B cell (primary cell): ENCODE measurements at regions not wholly inside any gene's neighbourhood (a gene's known extent, or its start where the extent isn't known, plus 50 kb on each side); places are given as distances from the start of the nearest gene placed in this dataset.

ENCODE experiments used
- ATAC-seq: fragments of 200-7000 bp; cut with Tn5 transposase; one replicate; pipeline ENCODE4 v1.10.0; 2021; ENCODE audit warnings: low read depth, mild to moderate bottlenecking, moderate number of reproducible peaks, moderate library complexity
- CTCF ChIA-PET: fragments of 350-600 bp; sonication (Branson Sonifier 250); formaldehyde crosslinking; loops from one replicate; lab custom pipeline; 2021; ENCODE audit warnings: antibody characterized with exemption, inconsistent platforms; lab: Charles Lee
- POLR2A ChIA-PET: fragments of 350-600 bp; sonication (Branson Sonifier 250); formaldehyde crosslinking; loops from one replicate; lab custom pipeline; 2021; ENCODE audit warnings: antibody characterized with exemption; lab: Charles Lee
- DNase-seq: peaks from one replicate; pipeline ENCODE4 v3.0.0; 2013
- H2AFZ ChIP-seq: 2 replicates; pipeline ENCODE4 v1.6.1; 2012; ENCODE audit warnings: mild to moderate bottlenecking, low read depth, low read length; ENCODE audit not compliant: insufficient read depth, poor library complexity, severe bottlenecking
- H3K27ac ChIP-seq, 2 donors: 1 replicate in 1 of 2; 2 replicates in 1 of 2; pipeline ENCODE4 v1.5.1; 2012 to 2013; ENCODE audit warnings: low read length in 2 of 2, mild to moderate bottlenecking in 2 of 2, moderate library complexity in 1 of 2
- H3K27me3 ChIP-seq, 4 experiments: fragments of 200-600 bp in 1 of 4; sonication (generic) in 1 of 4; replicated peaks in 1 of 4; 1 replicate in 2 of 4; 2 replicates in 2 of 4; pipeline versions ENCODE4 v1.6.1 to v1.7.0; 2013 to 2016; ENCODE audit warnings: low read length in 3 of 4, mild to moderate bottlenecking in 2 of 4, mixed read lengths in 1 of 4, moderate library complexity in 1 of 4; ENCODE audit not compliant: insufficient read depth in 4 of 4, control insufficient read depth in 3 of 4; ENCODE audit errors: control extremely low read depth in 1 of 4
- H3K36me3 ChIP-seq, 2 experiments: replicated peaks in 1 of 2; 1 replicate in 1 of 2; 2 replicates in 1 of 2; pipeline versions ENCODE4 v1.6.1 to v1.7.1; 2013; ENCODE audit warnings: low read length in 1 of 2; ENCODE audit not compliant: insufficient read depth in 2 of 2, control insufficient read depth in 1 of 2; ENCODE audit errors: control extremely low read depth in 1 of 2, extremely low read depth in 1 of 2
- H3K4me1 ChIP-seq, 2 donors: fragments of 200-600 bp in 1 of 2; sonication (generic) in 1 of 2; 1 replicate in 1 of 2; 2 replicates in 1 of 2; pipeline versions ENCODE4 v1.5.1 to v1.6.1; 2013 to 2017; ENCODE audit warnings: low read length in 2 of 2; ENCODE audit not compliant: control insufficient read depth in 2 of 2, insufficient read depth in 2 of 2
- H3K4me2 ChIP-seq: replicated peaks from 2 replicates; pipeline ENCODE3; 2012; ENCODE audit warnings: mild to moderate bottlenecking, low read depth, low read length; ENCODE audit not compliant: poor library complexity, severe bottlenecking
- H3K4me3 ChIP-seq, 5 experiments: fragments of 200-600 bp in 1 of 5; sonication (generic) in 1 of 5; 1 replicate in 3 of 5; 2 replicates in 2 of 5; pipeline versions ENCODE4 v1.5.1 to v1.7.0; 2011 to 2016; ENCODE audit warnings: low read length in 4 of 5, mild to moderate bottlenecking in 4 of 5, low read depth in 2 of 5, control low read depth in 1 of 5, moderate library complexity in 1 of 5; ENCODE audit not compliant: insufficient read depth in 1 of 5; ENCODE audit errors: control extremely low read depth in 1 of 5, extremely low read depth in 1 of 5
- H3K79me2 ChIP-seq: fragments of 200-600 bp; sonication (generic); one replicate; pipeline ENCODE4 v1.6.0; 2016; ENCODE audit warnings: low read length; ENCODE audit not compliant: control insufficient read depth, insufficient read depth
- H3K9ac ChIP-seq: fragments of 200-600 bp; sonication (generic); 2 replicates; pipeline ENCODE4 v1.6.1; 2017; ENCODE audit warnings: mild to moderate bottlenecking, low read length, moderate library complexity
- H3K9me3 ChIP-seq, 3 donors: one replicate each; pipeline versions ENCODE4 v1.6.1 to v1.7.1; 2013; ENCODE audit warnings: low read length in 2 of 3; ENCODE audit not compliant: control insufficient read depth in 2 of 3, insufficient read depth in 1 of 3; ENCODE audit errors: control extremely low read depth in 1 of 3
- H4K20me1 ChIP-seq: 2 replicates; pipeline ENCODE4 v1.6.0; 2012; ENCODE audit warnings: mild to moderate bottlenecking, low read length; ENCODE audit not compliant: insufficient read depth, control insufficient read depth, poor library complexity, severe bottlenecking
- H3K27ac Mint-ChIP-seq: one replicate; pipeline ENCODE4 v1.8.0; 2021; ENCODE audit warnings: mixed read lengths
- H3K27me3 Mint-ChIP-seq: one replicate; pipeline ENCODE4 v1.8.0; 2021; ENCODE audit warnings: mixed read lengths
- H3K4me1 Mint-ChIP-seq: one replicate; pipeline ENCODE4 v1.8.0; 2021; ENCODE audit warnings: mixed read lengths
- H3K4me3 Mint-ChIP-seq: one replicate; pipeline ENCODE4 v1.8.0; 2021; ENCODE audit warnings: mixed read lengths
- H3K9me3 Mint-ChIP-seq: one replicate; pipeline ENCODE4 v1.8.0; 2022; ENCODE audit warnings: mixed read lengths; ENCODE audit not compliant: insufficient read depth
- EZH2 ChIP-seq: IDR thresholded peaks from 2 replicates; pipeline ENCODE4 v1.6.1; 2012; ENCODE audit warnings: borderline replicate concordance, low read depth, mild to moderate bottlenecking, moderate library complexity, low read length; ENCODE audit not compliant: insufficient read depth, poor library complexity, severe bottlenecking
- whole genome bisulfite sequencing: methylation state at CpG from one replicate; pipeline ENCODE4 v1.1.5; 2013; ENCODE audit warnings: missing lambda C conversion rate; ENCODE audit not compliant: insufficient coverage; 5-methylcytosine and 5-hydroxymethylcytosine counted together
- intact Hi-C: fragments of 100-400 bp; cut with micrococcal nuclease; formaldehyde crosslinking; loops from one replicate; pipeline ENCODE4 v1.10.0; 2022
- TF ChIP-seq, protein P1 (sequence below): fragments of 200-600 bp; IDR thresholded peaks from one replicate; pipeline ENCODE4 v1.8.0; 2022; ENCODE audit warnings: antibody characterized with exemption, mild to moderate bottlenecking

DNA sequence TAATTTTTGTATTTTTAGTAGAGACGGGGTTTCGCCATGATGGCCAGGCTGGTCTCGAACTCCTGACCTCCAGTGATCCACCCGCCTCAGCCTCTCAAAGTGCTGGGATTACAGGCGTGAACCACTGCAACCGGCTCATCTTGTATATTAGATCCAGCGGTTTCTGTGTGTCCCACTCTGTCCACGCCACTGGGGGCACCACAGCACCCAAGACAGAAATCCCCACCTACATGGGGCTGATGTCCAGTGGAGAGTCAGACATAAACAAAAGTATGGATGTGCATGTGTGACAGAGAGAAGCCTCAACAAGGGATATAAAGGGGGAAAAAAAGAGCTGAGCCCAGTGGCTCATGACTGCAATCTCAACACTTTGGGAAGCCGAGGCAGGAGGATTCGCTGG, 65.8 kb upstream of the ADGRE5 start:
- Histone ChIP-seq H3K4me1 (no peaks in the 10 kb centered on the region), H2AFZ (no peak overlapping the region), H3K4me3 (no peak overlapping the region), H3K27ac (no peak overlapping the region), H3K79me2 (no peaks in the 10 kb centered on the region), H3K27me3 (no peaks in the 10 kb centered on the region), H3K9ac (no peak overlapping the region), H4K20me1 (no peaks in the 10 kb centered on the region), H3K4me2 (no peak overlapping the region), H3K36me3 (no peaks in the 10 kb centered on the region), H3K9me3 (no peaks in the 10 kb centered on the region)
- CTCF ChIA-PET, result interaction anchor here (0.6 kb wide), 1 partner anchor 103 kb away, joined by 6 read pairs; no protein-coding TSS in a partner anchor
- H3K27ac Mint-ChIP-seq, result no peak overlapping the region
- POLR2A ChIA-PET, result no interaction called here
- intact Hi-C loops, result no loop called here
- ATAC-seq (no peak), DNase-seq (no peak)
- no peak for TF ChIP-seq EZH2
- TF ChIP-seq, protein P1, sequence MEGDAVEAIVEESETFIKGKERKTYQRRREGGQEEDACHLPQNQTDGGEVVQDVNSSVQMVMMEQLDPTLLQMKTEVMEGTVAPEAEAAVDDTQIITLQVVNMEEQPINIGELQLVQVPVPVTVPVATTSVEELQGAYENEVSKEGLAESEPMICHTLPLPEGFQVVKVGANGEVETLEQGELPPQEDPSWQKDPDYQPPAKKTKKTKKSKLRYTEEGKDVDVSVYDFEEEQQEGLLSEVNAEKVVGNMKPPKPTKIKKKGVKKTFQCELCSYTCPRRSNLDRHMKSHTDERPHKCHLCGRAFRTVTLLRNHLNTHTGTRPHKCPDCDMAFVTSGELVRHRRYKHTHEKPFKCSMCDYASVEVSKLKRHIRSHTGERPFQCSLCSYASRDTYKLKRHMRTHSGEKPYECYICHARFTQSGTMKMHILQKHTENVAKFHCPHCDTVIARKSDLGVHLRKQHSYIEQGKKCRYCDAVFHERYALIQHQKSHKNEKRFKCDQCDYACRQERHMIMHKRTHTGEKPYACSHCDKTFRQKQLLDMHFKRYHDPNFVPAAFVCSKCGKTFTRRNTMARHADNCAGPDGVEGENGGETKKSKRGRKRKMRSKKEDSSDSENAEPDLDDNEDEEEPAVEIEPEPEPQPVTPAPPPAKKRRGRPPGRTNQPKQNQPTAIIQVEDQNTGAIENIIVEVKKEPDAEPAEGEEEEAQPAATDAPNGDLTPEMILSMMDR, result no peak
- H3K4me3 Mint-ChIP-seq, result no peak overlapping the region
- no peaks in the 10 kb centered on the region for H3K9me3 Mint-ChIP-seq
- H3K27me3 Mint-ChIP-seq, result no peaks in the 10 kb centered on the region
- 97% methylated on average over 7 of the region's 10 CpGs for WGBS
- H3K4me1 Mint-ChIP-seq, result peaks cover under 1% of the 10 kb centered on the region

GRCh38 chr19:14310055-14310454, 71.2 kb upstream of the ADGRE5 start:
- H3K27ac Mint-ChIP-seq, result peak overlapping the region; percentile 46
- Histone ChIP-seq H3K79me2 (no peaks in the 10 kb centered on the region), H3K4me3 (no peak overlapping the region), H3K9me3 (peaks cover 0 to 7% (median 0%) of the 10 kb centered on the region in 3 donors), H3K4me2 (no peak overlapping the region), H3K27me3 (no peaks in the 10 kb centered on the region), H3K27ac (no peak overlapping the region), H3K9ac (no peak overlapping the region), H4K20me1 (no peaks in the 10 kb centered on the region), H3K4me1 (peaks cover 0 to 9% of the 10 kb centered on the region in 2 donors), H2AFZ (no peak overlapping the region), H3K36me3 (no peaks in the 10 kb centered on the region)
- TF ChIP-seq, protein P1, result no peak
- no peak for TF ChIP-seq EZH2
- POLR2A ChIA-PET, result no interaction called here
- DNase-seq (peak; percentile 38), ATAC-seq (peak; percentile 65)
- no peaks in the 10 kb centered on the region for H3K9me3 Mint-ChIP-seq
- H3K4me1 Mint-ChIP-seq, result peaks cover 10% of the 10 kb centered on the region
- CTCF ChIA-PET, result no interaction called here
- H3K27me3 Mint-ChIP-seq, result no peaks in the 10 kb centered on the region
- no peak overlapping the region for H3K4me3 Mint-ChIP-seq
- WGBS, result no CpG with 5 or more reads among the region's 5 CpGs
- intact Hi-C loops, result no loop called here
